IMR-90 (cell line): ENCODE measurements at regions not wholly inside any gene's neighbourhood (a gene's known extent, or its start where the extent isn't known, plus 50 kb on each side); places are given as distances from the start of the nearest gene placed in this dataset.

Experiments used
- BHLHE40 ChIP-seq: fragments of 150-350 bp; IDR thresholded peaks from 2 replicates; pipeline ENCODE4 v1.6.1; 2016; ENCODE audit warnings: mild to moderate bottlenecking, low read depth, low read length
- CEBPB ChIP-seq: IDR thresholded peaks from 2 replicates; pipeline ENCODE4 v1.6.1; 2012; ENCODE audit warnings: low read depth, low read length, improper control_type of control experiment
- FOS ChIP-seq: fragments of 150-350 bp; IDR thresholded peaks from 2 replicates; pipeline ENCODE4 v1.6.1; 2016; ENCODE audit warnings: low read depth, low read length
- MAZ ChIP-seq: IDR thresholded peaks from 2 replicates; pipeline ENCODE4 v1.6.1; 2012; ENCODE audit warnings: low read depth, mild to moderate bottlenecking, low read length, improper control_type of control experiment, moderate library complexity, borderline replicate concordance
- NFE2L2 ChIP-seq: fragments of 150-350 bp; IDR thresholded peaks from 2 replicates; pipeline ENCODE4 v1.6.1; 2016; ENCODE audit warnings: low read depth, mild to moderate bottlenecking, low read length
- POLR2A ChIP-seq: IDR thresholded peaks from 2 replicates; pipeline ENCODE4 v1.6.1; 2012; ENCODE audit warnings: mild to moderate bottlenecking, low read depth, low read length
- RFX5 ChIP-seq: IDR thresholded peaks from 2 replicates; pipeline ENCODE4 v1.8.0; 2012; ENCODE audit warnings: low read depth, mild to moderate bottlenecking, low read length, moderate library complexity
- SMC3 ChIP-seq: fragments of 150-350 bp; IDR thresholded peaks from 2 replicates; pipeline ENCODE4 v1.6.1; 2016; ENCODE audit warnings: low read depth, mild to moderate bottlenecking, antibody characterized with exemption, low read length, moderate library complexity
- USF2 ChIP-seq: fragments of 150-350 bp; IDR thresholded peaks from 2 replicates; pipeline ENCODE4 v1.6.1; 2017; ENCODE audit warnings: mild to moderate bottlenecking, antibody characterized with exemption, low read length, low read depth
- TF ChIP-seq, protein P1 (sequence below): conservative IDR thresholded peaks from 2 replicates; pipeline ENCODE4 v1.5.1; 2012; ENCODE audit warnings: mild to moderate bottlenecking, low read depth, low read length, improper control_type of control experiment

DNA sequence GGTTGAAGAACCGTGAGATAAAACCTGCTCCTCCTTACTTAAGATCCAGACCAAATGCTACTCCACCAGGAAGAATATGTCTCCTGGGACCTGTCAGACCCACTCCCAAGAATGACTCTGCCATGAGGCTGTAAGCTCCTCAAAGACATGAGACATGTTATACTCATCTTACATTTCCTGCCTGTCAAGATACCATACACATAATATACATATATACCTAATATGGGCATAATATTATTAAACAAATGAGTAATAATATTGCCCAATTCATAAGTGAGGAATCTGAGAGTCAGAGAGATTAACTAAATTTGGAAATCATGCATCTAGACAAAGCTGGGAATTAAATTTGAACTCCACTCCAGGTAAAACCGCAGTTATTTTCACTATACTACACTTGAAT lies 634.9 kb downstream of the LMO4 start:
- TF ChIP-seq USF2, result no peak
- no peak for TF ChIP-seq POLR2A
- TF ChIP-seq, protein P1, sequence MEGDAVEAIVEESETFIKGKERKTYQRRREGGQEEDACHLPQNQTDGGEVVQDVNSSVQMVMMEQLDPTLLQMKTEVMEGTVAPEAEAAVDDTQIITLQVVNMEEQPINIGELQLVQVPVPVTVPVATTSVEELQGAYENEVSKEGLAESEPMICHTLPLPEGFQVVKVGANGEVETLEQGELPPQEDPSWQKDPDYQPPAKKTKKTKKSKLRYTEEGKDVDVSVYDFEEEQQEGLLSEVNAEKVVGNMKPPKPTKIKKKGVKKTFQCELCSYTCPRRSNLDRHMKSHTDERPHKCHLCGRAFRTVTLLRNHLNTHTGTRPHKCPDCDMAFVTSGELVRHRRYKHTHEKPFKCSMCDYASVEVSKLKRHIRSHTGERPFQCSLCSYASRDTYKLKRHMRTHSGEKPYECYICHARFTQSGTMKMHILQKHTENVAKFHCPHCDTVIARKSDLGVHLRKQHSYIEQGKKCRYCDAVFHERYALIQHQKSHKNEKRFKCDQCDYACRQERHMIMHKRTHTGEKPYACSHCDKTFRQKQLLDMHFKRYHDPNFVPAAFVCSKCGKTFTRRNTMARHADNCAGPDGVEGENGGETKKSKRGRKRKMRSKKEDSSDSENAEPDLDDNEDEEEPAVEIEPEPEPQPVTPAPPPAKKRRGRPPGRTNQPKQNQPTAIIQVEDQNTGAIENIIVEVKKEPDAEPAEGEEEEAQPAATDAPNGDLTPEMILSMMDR, result no peak
- no peak for TF ChIP-seq NFE2L2
- no peak for TF ChIP-seq MAZ
- TF ChIP-seq BHLHE40, result no peak
- no peak for TF ChIP-seq SMC3
- no peak for TF ChIP-seq RFX5
- TF ChIP-seq CEBPB, result peak; percentile 93
- 0 out of 2 replicates have a peak, but pooled peaks have one; percentile 19 for TF ChIP-seq FOS
